Posterior cingulate gyrus (tissue), 11 donors: ENCODE measurements at regions not wholly inside any gene's neighbourhood (a gene's known extent, or its start where the extent isn't known, plus 50 kb on each side); places are given as distances from the start of the nearest gene placed in this dataset.
A peak's percentile ranks its signal among the peaks of the same experiment; 100 is the strongest.

Experiments
- DNase-seq, 10 donors: peaks; one replicate each; pipeline versions ENCODE4 v3.0.0 to v3.0.0-alpha.2; 2020 to 2021; ENCODE audit warnings: mixed read lengths in 3 of 10
- intact Hi-C: fragments of 100-400 bp; cut with DNase I; formaldehyde crosslinking; loops from one replicate; pipeline ENCODE4 v1.15.1; 2023

- no peak for DNase-seq
- intact Hi-C loops: no loop called here
Measured at GRCh38 chr3:24639481-24640329, 145.1 kb upstream of the THRB start.

GRCh38 chr3:24640330-24640877 is 145.8 kb upstream of the THRB start:
- no peak for DNase-seq
- intact Hi-C loops: no loop called here

DNA sequence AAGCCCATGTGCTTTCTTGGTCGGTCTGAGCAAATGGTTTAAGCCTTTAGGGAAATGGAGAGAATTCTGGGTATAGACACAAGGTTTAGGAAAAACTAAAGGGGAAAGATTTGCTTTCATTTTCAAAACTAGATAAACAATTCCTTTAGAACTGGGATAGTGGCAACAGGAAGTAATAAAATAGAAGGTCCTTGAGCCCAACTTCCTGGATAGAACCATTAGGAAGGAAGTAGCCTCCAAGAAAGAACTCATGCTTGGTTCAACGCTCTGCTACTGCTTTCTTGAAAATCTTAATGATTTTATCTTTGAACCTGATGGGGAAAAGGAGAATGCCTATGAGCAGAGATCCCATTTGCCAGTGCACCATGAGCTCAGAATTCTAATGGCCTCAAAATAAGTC is 147.0 kb upstream of the THRB start:
- intact Hi-C loops: no loop called here
- DNase-seq: no peak

DNA sequence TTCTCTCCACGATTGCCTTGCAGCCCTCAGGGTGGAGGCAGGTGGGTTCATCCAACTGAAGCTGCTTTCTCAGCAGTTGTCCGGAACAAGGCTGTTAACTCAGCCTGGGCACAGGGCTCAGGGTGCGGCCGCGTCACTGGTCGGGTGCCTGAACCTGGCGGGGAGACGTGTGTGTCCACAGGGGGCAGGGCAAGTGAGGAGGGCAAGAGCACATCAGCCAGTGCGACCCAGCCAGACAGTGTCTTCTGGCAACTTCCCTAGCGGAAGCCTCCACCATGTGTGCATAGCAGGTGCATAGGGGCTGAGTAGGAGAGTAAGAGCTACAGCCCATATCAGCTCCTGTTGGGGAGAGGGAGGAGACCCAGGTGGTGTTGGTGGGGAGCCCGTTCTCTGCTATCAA is 150.4 kb upstream of the THRB start:
- intact Hi-C loops: no loop called here
- DNase-seq: peak in 2 of 10 donors; percentile 62 to 79

DNA sequence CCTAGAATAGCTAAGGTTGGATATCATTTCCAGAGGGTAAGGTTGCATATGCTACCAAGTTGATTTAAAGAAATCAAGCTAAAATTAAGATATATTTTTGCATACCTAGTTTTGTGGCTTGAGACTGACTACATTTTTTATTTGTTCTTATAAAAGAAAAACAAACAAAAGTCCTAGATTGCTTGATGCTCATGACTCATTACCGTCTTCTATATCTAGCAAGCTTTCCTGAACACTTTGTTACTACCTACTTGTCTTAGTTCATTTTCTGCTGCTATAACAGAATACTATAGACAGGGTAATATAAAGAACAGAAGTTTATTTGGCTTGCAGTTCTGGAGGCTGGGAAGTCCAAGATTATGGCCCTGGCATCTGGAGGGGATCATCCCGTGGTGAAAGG is 152.1 kb upstream of the THRB start:
- intact Hi-C loops: no loop called here
- DNase-seq: no peak

DNA sequence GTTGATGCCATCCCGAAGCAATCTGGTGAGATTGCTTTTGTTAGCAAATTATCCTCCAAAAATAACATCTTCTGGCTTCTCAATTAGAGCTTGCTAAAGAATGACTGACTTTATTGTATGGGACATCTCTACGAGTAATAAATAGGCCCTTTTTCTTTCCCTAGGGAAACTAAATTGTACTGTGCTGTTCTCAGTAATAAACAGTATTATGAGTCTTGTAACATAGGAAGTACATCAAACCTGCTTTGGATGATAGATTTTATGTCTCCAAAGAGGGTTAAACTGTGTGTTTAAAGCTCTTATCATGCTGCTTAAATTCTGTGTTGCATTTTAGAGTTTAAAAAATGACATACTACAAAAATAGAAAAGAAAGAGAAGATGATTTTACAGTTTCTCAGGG is 153.4 kb upstream of the THRB start:
- intact Hi-C loops: no loop called here
- no peak for DNase-seq

DNA sequence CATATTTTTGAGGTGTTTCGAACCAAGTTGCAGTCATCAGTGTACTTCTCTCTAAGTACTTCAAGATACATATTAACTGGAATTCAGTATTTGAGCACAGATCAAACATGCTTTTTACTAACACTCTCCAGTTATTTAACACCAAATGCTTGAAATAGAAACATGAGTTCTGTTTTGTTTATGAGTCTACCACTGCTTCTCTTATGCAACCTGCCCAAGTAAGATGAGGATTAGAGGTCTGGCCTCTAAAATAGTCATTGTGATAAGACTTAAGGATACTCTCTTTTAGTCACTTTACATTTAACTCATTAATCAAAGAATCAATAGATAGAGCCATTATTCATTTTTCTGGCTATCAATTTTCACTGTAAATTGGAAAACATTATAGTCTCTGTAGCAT is 156.2 kb upstream of the THRB start:
- no peak for DNase-seq
- intact Hi-C loops: no loop called here

DNA sequence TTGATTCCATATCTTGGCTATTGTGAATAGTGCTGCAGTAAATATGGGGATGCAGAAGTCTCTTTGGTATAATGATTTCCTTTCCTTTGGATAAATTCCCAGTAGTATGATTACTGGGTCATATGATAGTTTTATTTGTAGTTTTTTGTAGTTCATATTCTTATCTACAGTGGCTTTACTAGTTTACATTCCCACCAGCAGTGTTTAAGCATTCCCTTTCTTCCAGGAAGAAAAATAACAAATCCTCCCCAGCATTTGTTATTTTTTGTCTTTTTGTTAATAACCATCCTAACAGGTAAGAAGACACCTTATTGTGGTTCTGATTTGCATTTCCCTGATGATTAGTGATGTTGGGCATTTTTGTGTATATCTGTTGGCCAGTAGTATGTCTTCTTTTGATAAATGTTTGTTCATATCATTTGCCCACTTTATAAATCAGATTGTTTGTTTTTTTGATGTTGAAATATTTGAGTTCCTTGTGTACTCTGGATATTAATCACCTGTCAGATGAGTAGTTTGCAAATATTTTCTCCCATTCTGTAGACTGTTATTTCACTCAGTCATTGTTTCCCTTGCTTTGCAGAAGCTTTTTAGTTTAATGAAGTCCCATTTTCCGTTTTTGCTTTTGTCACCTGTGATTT is 163.3 kb upstream of the THRB start:
- no peak for DNase-seq
- intact Hi-C loops: no loop called here

GRCh38 chr3:24661175-24661584 is 166.5 kb upstream of the THRB start:
- no peak for DNase-seq
- intact Hi-C loops: no loop called here

- intact Hi-C loops: no loop called here
- DNase-seq: peak in 1 of 10 donors; percentile 61
Measured at GRCh38 chr3:24662449-24663345, 168.0 kb upstream of the THRB start.

DNA sequence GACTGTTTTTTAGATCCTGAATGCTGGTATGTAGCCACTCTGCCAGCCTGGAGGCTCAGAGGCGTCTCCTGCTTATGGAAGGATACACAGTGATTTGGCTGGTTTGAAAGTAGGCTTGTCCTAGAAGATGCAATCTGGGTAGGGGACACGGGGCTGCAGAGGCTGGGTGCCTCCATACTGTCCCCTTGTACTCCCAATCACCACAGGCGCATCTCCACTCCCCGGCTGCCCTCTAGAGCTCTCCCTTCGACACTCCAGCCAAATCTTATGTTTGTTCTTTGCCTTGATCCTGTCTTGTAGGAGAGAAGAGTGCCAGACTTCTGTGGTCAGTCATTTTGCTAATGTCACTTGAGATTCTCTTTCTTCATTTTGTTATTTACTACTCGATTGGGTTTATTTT is 168.8 kb upstream of the THRB start:
- peak in 1 of 10 donors; percentile 49 for DNase-seq
- intact Hi-C loops: no loop called here

GRCh38 chr3:24668039-24668438 is 173.4 kb upstream of the THRB start:
- DNase-seq: no peak
- intact Hi-C loops: no loop called here

DNA sequence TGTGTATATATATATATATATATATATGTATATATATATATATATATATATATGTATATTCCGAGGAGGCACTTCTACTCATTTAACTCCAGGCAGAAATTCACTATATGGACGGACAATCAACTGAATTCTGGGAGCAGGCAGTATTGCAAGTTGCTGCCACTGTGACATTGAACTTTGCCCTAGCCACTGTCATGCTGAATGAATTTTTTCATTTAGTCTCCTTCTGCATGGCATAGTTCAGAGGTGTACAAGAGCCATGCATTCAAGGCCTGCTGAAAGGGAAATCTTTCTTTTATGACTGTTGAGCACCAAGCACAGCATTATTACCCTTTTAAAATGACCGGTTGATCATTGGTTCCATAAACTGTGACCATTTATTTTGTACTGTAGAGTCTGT is 176.2 kb upstream of the THRB start:
- intact Hi-C loops: no loop called here
- no peak for DNase-seq

GRCh38 chr3:24673596-24673995 is 178.9 kb upstream of the THRB start:
- intact Hi-C loops: no loop called here
- DNase-seq: no peak

- intact Hi-C loops: no loop called here
- DNase-seq: no peak
Measured at GRCh38 chr3:24674261-24674660, 179.6 kb upstream of the THRB start.

- no peak for DNase-seq
- intact Hi-C loops: no loop called here
Measured at GRCh38 chr3:24678021-24678420, 183.4 kb upstream of the THRB start.

DNA sequence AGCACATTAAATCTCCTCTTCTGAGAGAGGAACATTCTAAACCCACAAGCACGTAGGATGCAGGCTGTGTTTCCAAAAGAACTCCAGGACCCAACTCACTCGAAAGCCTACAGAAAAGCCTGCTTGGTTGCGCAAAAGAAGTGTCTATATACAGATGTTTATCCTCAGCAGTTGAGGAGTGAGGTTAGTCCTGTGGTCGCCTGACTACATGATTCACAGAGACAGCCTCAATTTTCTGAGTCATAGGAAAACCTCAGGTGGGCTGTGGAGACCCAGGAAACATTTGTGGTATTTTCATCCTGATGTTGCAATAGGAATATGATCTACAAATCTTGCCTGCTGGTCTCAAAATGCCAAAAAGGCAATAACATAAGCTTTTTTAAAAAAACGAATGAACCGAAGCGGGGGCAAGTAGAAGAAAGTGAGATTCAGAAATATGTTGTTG is 183.8 kb upstream of the THRB start:
- no peak for DNase-seq
- intact Hi-C loops: no loop called here

DNA sequence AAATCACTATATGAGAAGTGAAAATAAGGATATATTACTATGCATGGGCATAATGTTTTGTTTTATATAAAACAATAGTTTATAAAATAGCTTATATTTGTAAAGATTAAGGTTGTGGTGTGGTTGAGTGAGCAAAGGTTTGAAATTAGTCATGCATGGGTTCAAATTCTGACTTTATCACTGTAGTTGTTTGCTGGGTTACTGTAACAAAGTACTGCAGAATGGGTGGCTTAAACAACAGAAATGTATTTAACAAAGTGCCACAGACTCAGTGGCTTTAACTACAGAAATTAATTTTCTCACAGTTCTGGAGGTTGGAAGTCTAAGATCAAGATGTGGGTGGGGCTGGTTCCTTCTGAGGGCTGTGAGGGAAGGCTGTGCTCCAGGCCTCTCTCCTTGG is 184.8 kb upstream of the THRB start:
- intact Hi-C loops: no loop called here
- no peak for DNase-seq

DNA sequence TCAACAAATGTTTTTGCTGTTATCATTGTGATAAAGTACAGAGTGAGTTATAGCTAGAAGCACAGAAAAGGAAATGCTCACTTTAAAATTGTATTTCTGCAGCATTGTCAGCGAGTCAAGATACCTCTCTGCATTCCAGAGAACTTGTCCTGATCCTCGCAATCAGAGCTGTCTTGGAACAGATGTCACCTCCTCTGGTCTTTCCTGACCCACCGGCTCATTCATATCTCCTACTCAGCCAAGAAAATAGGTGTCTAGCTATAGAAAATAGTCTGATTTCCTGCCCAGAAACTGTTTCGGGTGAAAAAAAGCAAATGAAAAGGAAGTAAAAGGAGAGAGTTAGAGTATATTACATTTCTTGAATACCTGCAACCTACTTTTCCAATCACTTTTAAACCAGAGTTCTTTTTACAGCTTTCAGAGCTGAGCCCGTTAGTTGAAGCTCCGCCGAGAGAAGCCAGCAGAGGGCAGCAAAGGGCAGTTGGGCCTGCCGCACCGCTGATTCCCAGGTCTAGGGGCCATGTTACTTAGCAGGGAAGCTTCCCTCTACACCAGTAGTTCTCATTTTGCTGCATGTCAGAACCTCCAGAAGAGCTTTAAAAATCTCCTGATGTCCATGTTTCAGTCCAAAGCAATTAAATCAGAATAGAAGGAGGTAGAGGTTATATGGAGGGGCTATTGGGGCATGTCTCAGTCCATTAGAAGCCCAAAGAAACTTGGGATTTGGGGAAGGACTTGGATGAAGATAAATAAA is 185.7 kb upstream of the THRB start:
- intact Hi-C loops: loop anchor here (5.0 to 10.0 kb wide), 3 partner anchors 186 to 496 kb away; partner anchors contain the start of gene THRB

GRCh38 chr3:24682141-24682547 is 187.5 kb upstream of the THRB start:
- peak in 2 of 10 donors; percentile 40 to 59 for DNase-seq
- intact Hi-C loops: loop anchor here (2.0 to 10.0 kb wide), 4 partner anchors 187 to 681 kb away; partner anchors contain the start of gene THRB

More for the DNA sequence above, 185.7 kb upstream of the THRB start:
- peak; percentile 35 to 94 (median 66) for DNase-seq
